Loucy (cell line): ENCODE measurements at regions not wholly inside any gene's neighbourhood (a gene's known extent, or its start where the extent isn't known, plus 50 kb on each side); places are given as distances from the start of the nearest gene placed in this dataset.

Experiments
- CTCF ChIP-seq: fragments of 200-600 bp; sonication (generic); conservative IDR thresholded peaks from 2 replicates; pipeline ENCODE4 v1.5.1; 2014; ENCODE audit warnings: mild to moderate bottlenecking, antibody characterized with exemption, low read length
- EZH2phosphoT487 ChIP-seq: fragments of 200-600 bp; IDR thresholded peaks from 2 replicates; pipeline ENCODE4 v1.6.1; 2018; ENCODE audit warnings: antibody characterized with exemption, mild to moderate bottlenecking, moderate library complexity, borderline replicate concordance

- TF ChIP-seq CTCF (no peak), EZH2phosphoT487 (no peak)
Observed at GRCh38 chr2:12316476-12316875, 400.3 kb upstream of the TRIB2 start.
